IPS-NIHi7 (cell line): ENCODE measurements at regions not wholly inside any gene's neighbourhood (a gene's known extent, or its start where the extent isn't known, plus 50 kb on each side); places are given as distances from the start of the nearest gene placed in this dataset.

ENCODE experiments used
- DNase-seq: peaks from one replicate; pipeline ENCODE4 v3.0.0; 2012; ENCODE audit warnings: mixed read lengths; ENCODE audit errors: extremely low spot score

DNA sequence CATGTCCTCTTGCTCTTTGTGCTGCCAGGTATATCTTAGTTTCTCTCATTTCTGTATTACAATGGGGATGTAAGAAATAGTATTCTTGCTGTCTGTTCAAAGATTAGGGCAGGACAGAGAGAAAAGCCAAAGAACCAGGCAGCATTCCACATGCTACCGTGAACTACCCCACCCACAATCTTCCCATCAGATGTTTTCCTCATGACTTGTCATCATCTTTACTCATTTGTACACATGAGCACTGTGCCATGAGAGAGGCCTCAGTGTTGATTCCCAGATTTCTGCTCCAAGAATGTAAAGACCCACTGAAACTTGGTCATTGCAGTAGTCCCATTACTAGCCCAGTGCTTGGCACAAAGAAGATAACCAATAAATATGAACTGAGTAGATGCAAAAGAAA lies 354.6 kb upstream of the RASGEF1B start:
- no peak for DNase-seq

DNA sequence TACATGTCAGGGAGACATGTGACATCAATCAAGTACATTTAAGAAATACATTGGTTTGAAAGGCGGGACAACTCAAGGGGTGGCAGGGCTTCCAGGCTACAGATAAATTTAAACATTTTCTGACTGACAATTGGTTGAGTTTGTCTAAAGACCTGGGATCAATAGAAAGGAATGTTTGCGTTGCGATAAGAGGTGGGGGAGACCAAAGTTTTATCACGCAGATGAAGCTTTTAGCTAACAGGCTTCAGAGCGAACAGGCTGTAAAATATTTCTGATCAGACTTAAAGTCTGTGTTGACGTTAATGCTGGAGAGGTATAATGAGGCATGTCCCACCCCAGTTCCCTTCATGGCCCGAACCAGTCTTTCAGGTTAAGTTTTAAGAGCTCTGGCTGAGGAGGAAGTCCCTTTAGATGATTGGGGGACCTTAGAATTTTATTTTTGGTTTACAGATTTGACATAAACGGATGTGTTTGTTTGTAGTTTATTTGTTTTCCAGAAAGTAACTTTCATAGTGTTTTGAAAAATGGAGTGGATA lies 346.7 kb upstream of the RASGEF1B start:
- no peak for DNase-seq

DNA sequence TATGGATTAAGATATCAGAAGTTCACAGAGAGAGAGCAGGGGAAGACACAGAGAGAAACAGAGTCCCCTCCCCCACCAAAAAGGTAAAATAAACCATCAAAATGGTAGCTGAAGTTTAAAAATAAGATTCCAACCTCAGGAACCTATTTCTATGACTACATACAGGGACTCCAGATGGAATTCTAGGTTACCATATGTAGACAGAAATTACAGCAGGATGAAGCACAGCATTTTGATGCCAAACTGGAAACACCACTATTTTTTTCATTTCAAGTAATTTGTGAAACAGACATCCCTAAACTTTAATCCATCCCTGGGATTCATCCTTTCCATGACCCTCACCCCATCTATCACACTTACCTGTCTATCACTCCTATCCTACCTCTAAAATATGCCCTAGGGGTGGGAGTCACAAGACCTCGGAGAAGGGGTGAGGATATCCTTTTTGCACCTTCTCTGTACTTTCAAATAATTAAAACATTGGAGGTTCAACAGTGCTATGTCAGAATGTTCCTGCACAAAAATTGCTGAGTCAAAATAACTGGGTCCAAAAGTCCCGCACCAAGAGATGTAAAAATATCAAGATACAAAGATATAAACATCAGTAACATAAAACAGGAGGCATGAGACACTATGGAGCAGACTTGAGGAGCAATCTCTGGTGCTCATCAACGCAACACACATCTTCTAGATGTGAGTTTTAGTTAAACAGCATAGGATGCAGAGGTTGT lies 344.5 kb upstream of the RASGEF1B start:
- no peak for DNase-seq

DNA sequence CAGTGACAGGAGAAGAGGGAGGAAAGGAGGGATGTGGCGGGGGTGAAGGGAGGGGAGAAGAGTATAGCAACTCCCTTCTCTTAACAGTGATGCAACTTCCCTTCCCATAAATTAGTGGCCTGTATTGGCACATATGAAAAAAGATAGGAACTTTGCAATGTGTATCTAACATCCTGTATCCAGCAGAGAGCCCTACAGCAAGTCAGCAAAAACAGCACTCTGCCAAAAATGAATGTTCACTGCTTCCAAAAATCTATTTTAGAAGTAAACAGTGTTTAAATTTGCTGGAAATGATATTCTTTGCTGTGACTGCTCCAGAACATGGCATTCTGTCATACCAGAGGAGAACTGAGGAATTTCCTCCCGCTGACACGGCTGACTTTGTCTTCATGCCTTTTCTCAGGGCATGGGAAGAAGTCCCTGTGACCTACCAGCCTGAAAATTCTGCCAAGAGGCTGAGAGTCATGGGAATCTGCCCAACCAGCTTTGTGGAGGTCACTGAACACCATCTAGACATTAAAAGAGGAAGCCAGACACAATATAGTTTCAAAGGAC lies 343.4 kb upstream of the RASGEF1B start:
- DNase-seq = no peak

DNA sequence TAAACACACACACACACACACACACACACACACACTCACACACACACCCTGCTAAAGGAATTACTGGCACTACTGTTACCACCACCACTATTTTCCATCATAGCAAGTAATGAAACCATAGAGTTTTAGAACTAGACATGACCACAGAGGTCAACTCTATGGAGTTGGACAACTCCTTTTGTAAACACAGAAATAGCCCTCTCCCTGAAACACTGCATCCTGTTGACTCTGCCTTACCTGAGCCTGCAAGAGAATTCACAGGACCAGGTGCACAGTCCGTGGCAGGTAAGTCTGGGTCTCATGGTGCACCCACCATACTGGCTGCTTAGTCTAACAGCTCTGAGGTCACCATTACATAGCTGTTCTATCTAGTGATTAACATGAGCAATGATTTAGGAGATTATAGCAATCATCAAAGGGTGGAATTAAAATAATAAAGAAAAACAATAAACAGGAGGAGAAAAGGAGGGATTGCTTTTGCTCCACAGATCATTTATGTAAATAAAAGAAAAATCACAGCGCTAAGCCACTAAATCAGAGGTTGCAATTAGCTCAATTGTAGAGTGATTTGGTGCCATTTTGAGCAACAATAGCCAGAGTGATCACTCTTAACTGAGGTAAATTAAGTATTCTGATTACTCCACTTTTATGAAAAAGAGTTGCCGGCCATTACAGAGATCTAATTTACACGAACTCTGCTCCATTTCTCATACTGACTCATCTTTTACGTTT lies 340.0 kb upstream of the RASGEF1B start:
- DNase-seq = no peak

DNA sequence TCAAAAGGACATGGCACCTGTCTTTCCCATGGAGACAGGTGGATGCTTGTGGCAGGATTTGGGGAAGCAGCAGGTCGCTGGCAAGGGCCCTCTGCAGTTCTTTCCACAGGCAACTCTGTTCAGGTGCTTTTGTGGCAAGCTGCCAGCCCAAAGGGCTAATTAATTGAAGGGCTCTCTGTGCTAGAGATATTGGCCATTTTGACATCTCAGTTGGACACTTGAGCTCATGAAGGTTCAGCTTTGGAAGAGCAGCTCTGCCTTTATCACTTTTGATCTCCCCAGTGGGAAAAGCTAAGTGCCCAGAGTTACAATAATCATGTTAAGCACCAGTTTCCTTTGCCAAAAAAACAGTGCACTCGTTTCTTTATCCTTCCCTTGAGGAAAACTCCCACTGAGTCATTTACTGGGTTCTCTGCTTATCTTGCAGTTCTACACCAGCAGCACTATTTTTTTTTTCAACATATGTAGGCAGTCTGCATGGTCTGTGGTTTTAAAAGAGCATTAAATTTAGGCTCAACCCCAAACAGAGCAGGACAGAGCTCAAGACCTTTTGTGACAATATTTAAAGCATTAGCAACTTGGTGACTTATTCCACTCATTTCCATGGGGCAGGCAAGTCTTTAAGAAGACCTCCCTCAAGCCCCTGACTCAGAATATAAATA lies 336.4 kb upstream of the RASGEF1B start:
- no peak for DNase-seq

DNA sequence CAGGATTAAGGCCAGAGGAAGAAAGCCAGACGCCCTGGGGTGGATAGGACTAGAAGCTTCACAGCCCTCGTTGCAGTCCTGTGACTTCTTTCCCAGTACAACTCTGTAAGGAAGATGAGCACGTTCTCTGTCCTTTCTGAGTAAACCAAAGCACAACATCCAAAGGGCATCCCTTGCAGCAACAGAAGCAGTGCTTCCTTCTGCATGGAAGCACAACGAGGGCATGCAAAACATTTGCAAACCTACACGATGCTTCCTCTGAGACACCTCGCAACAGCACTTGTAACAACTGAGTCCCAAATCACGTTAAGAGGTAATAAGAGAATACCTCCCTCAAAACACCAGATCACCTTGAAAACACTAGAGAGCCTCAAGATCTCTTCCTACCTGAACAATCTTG lies 335.7 kb upstream of the RASGEF1B start:
- DNase-seq = no peak

DNA sequence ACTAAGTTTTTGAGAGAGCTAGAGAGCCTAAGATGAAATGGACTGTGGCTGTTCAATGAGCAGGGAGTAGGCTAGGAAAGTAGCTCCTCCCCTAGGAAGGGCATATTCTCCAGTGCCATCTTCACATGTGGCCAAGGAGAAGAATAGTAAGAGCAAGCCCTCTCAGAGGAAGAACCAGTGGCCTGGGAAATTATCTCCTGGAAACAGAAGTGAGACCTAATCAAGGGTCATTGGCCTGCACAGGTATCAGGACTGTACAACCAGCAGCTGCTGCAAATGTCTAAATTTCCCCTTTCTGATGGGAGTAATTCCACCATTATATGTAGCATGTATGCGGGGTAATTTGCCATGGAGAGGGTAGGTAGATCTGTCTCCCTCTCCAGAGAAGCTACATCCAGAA lies 334.8 kb upstream of the RASGEF1B start:
- DNase-seq = no peak

DNA sequence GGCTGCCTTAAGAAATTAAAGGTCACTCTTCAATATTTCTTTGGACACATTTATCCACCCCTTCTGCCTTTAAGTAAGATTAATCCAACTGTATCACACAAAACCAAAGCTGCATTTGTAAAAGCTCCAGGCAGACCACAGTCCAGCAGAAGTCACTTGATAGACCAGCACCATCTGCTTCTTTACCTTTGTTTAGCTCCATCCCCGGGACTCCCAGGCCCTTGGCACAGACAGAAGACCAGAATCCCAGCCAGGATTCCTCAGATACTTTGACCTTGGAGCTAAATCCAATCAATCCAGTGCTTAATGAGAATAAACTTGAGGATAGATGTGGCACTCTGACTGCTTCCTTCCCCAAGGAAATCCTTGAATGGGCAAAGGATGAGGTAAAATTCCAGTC lies 333.1 kb upstream of the RASGEF1B start:
- no peak for DNase-seq

DNA sequence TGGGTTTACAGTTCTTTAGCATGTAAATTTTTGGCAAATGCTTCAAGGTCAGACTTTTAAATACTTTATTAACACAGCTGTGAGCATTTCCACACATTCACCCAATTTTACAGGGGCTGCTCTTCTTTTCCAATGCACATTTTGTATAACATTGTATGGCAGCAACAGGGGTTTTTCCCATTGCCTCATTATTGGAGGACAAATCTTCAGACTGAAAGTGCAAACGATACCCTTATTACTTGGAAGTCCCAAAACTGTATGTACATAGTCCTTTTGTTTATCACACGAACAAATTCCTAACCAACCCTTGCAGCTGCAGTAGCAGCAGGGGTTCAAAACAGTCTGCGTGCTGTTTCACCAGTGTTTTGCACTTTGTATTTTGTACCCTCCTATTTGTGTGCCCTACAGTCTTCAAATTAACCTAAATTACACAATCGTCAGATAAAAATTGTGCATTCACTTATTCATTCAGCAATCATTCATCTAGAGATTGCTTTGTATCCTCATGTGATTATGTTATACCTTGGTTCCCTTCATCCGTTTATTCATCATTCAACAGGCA lies 330.7 kb upstream of the RASGEF1B start:
- DNase-seq = no peak

DNA sequence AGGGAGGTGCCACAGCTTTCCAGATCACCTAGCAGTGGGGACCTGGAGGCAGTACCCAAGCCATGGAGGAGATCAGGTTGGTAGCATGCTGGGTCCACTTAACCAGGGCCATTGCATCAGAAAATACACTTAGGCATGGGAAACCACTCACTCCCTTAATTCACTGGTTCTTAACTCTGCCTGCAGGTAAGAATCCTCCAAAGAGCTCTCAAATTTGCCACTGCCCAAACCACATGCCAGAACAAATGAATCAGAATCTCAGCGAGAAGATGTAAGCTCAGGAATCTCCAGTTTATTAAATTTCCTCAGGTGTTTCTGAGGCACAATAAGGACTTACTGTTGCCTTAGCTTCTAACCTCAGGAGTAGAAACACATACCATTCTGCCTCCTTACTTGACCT lies 327.7 kb upstream of the RASGEF1B start:
- no peak for DNase-seq

DNA sequence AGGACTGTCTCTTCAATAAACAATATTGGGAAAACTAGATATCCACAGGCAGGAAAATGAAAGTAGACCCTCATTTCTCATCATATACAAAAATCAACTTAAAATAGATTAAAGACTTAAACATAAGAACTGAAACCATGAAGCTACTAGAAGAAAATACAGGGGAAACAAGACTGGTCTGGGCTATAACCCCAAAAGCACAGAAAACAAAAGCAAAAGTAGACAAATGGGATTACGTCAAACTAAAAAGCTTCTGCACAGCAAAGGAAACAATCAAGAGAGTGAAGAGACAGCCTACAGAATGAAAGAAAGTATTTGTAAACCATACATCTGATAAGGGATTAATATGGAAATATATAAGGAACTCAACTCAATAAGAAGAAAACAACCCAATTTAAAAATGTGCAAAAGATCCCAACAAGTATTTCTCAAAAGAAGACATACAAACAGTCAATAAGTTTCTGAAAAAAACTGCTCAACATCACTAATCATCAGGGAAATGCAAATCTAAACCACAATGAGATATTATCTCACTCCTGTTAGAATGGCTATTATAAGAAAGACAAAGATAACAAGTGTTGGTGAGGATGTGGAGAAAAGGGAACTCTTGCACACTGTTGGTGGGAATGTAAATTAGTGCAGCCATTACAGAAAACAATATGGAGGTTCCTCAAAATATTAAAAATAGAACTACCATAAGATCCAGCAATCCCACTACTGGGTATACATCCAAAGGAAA lies 325.3 kb upstream of the RASGEF1B start:
- DNase-seq = no peak

DNA sequence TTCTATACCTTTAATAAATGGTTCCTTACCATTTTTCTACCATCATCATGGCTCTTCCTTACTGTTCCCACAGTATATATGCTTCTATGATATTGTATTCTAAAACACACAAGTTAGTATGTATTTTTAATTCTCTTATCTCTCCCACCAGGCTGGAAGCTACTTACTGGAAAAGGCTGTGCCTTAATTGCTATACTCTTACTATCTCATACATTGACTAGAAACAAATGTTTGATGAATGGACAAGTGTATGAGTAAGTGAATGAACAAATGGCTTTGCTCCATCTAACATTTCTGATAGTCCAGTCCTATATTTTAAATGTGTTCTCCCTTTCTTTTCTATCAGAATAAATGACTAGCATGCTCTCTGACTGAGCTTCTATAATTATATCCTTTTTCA lies 320.8 kb upstream of the RASGEF1B start:
- no peak for DNase-seq

DNA sequence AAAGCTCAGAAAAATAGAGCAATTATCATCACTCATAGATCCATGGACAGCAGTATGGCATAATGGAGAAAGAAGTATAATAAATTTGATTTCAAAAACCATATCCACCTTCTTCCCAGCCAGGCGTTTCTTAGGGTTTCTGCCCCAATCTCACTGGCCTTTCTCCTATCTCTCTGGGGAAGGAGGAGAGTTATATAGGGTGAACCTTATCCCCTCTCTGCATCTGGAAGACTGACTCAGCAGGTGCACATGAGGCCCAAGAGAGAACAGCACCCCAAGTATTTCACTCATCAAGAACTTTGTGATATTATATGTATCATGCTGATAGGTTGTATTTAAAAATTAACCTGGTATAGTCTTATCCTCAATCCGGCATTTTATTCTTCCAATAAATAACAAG lies 318.8 kb upstream of the RASGEF1B start:
- no peak for DNase-seq

DNA sequence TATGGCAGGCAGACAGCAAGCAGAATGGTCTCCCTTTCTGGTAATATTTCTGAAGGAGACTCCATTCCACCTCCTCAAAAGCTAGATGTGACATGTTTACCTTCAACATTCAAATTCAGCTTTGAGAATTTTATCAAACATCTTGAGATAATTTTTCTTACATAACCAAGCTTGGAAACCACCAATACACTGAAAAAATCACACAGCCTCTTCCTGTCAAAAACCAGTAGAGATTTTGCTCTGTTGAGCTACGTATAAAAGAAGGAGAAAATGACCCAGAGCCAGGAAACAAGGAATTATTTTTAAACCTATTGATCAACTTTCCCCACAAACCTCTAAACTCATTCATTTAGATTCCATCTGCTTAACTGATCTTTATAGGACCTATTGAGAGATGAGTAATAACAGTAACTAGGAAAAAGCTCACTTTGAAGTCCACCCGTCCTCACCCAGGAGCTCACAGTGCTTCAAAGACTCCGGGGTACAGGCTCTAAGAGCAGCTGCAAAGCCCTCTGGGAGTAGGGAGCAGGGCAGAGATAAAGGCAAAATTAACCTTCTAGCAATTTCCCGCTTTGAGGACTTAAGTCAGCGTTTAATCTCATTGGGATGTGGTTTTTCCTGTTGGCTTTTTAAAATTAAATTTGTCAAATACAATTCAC lies 318.2 kb upstream of the RASGEF1B start:
- DNase-seq = no peak

DNA sequence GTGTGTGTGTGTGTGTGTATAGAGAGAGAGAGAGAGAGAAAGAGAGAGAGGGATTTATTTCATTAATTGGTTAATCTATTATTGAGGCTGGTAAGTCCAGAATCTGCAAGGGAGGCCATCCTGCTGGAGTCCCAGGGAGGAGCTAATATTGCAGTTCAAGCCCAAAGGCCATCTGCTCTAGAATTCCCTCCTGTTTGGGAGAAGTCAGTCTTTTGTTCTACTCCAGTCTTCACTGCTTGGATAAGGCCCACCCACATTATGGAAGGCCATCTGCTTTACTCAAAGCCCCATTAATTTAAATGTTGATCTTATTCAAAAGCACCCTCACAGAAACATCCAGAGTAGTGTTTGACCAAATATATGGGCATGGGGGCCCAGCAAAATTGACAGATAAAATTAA lies 317.5 kb upstream of the RASGEF1B start:
- no peak for DNase-seq

DNA sequence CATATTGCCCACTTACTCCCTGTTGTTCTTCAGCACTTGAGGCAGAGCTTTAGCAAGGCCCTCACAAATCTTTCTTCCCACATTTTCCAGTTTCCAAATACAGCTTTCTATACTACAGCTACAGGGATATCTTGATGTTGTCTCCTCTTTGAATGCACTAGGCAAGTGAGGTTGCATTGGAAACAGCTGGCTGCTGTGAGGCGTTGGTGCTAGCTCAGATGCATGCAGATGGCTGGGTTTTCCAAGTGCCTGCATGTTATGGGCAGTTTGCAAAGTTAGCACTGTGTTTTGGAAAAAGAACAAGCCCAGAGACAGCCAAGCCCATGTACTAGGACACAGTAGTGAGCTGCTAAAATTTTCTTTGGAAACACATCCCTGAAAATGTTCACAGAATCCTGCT lies 315.1 kb upstream of the RASGEF1B start:
- DNase-seq = no peak

DNA sequence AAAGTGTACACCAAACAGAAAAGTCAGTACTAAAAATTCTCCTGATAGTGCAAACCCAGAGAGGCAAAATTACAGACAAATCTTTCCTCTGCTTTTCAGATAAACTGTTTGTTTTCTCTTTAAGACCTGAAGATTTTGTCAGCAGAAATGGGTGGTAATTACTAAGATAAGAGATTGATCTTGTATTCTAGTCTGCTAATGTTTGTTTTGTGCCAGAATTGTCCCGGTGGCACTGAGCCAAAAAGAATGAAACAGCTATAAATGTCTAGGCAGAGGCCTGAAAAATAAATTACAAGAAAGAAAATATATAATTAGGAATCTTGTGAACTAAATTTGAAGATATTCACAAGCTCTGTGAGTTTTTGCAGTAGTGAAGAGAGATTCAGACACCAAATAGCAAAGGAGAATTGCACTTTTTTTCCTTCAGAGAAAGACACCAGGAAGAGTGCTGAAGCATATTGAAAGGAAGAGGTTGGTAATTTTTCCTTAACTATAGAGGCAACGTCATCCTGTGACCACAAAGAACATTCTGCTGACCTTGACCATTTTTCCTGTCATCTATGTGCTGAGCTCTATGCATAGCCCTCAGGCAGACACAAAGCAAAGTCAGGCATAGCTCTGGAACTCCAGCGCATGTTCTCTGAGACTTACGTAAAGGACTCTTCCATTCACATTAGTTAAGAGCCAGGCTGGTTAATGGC lies 314.5 kb upstream of the RASGEF1B start:
- DNase-seq = no peak

DNA sequence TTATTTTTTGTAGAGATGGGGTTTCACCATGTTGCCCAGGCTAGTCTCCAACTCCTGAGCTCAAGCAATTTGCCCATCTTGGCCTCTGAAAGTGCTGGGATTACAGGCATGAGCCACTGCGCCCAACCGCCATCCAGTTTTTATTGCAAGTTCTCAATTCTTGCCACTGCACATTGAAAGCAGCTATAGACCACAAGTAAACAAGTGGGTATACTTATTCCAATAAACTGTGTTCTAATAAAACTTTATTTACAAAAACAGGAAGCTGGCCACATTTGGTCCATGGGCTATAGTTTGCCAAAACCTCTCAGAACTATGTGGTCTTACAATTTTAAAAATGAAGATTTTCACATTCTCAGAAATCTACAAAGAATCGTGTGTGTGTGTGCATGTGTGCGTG lies 313.6 kb upstream of the RASGEF1B start:
- DNase-seq = no peak

DNA sequence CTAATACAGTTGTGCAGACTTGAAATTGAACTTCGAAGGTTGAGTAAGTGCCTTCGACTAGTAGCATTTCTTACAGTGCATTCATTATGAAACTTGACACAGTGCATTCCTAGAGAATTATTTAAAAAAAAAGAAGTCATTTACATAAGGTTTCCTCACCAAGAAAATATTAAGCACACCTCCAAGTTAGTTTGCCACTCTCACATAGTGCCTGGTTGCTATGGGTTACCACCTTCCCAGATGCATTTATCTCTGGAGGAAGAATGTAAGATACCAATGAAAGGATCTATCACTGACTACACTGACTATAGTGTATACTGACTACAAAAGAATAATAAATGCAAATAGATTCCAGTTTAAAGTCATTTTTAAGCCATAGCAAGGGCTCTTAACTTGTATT lies 311.9 kb upstream of the RASGEF1B start:
- no peak for DNase-seq
